ENCODE measurements at regions not wholly inside any gene's neighbourhood (a gene's known extent, or its start where the extent isn't known, plus 50 kb on each side); places are given as distances from the start of the nearest gene placed in this dataset.

- H2AFZ ChIP-seq: no peak overlapping the region
- TF ChIP-seq CTCF (IDR thresholded peaks at IDR 0.05): no peak
- no peaks in the 10 kb centered on the region for H3K36me3 ChIP-seq (ENCODE audit: control insufficient read depth, insufficient read depth, low read length)
- H3K4me1 ChIP-seq: peaks cover 7% of the 10 kb centered on the region
- no peak overlapping the region for H3K27ac ChIP-seq
- no peaks in the 10 kb centered on the region for H3K79me2 ChIP-seq
- no peak overlapping the region for H3K9ac ChIP-seq
- H3K27me3 ChIP-seq (ENCODE audit: control insufficient read depth, insufficient read depth, low read length): no peaks in the 10 kb centered on the region
- no peak overlapping the region for H3K4me3 ChIP-seq (ENCODE audit: low read depth, low read length)
- no peak overlapping the region for H3K4me2 ChIP-seq (ENCODE audit: low read length)
- H3K9me3 ChIP-seq (ENCODE audit: control insufficient read depth, low read length): no peaks in the 10 kb centered on the region
Observed at GRCh38 chr2:175403599-175404221, 222.2 kb upstream of the ATP5MC3 start.

- Histone ChIP-seq H3K36me3 (ENCODE audit: control insufficient read depth, insufficient read depth, low read length) (no peaks in the 10 kb centered on the region), H3K4me3 (ENCODE audit: low read depth, low read length) (no peak overlapping the region), H3K9ac (no peak overlapping the region), H3K4me2 (ENCODE audit: low read length) (no peak overlapping the region), H2AFZ (no peak overlapping the region), H3K4me1 (peaks cover 7% of the 10 kb centered on the region), H3K9me3 (ENCODE audit: control insufficient read depth, low read length) (no peaks in the 10 kb centered on the region), H3K27ac (no peak overlapping the region), H3K79me2 (no peaks in the 10 kb centered on the region), H3K27me3 (ENCODE audit: control insufficient read depth, insufficient read depth, low read length) (no peaks in the 10 kb centered on the region)
- no peak for TF ChIP-seq CTCF (IDR thresholded peaks at IDR 0.05)
Observed at GRCh38 chr2:175402571-175402970, 221.1 kb upstream of the ATP5MC3 start.

GRCh38 chr2:175401956-175402469 lies 220.5 kb upstream of the ATP5MC3 start:
- H2AFZ ChIP-seq: no peak overlapping the region
- no peaks in the 10 kb centered on the region for H3K79me2 ChIP-seq
- no peak overlapping the region for H3K4me3 ChIP-seq (ENCODE audit: low read depth, low read length)
- H3K9ac ChIP-seq: no peak overlapping the region
- TF ChIP-seq CTCF (IDR thresholded peaks at IDR 0.05): no peak
- H3K27me3 ChIP-seq (ENCODE audit: control insufficient read depth, insufficient read depth, low read length): no peaks in the 10 kb centered on the region
- no peak overlapping the region for H3K4me2 ChIP-seq (ENCODE audit: low read length)
- H3K36me3 ChIP-seq (ENCODE audit: control insufficient read depth, insufficient read depth, low read length): no peaks in the 10 kb centered on the region
- no peak overlapping the region for H3K27ac ChIP-seq
- H3K4me1 ChIP-seq: peaks cover 7% of the 10 kb centered on the region
- H3K9me3 ChIP-seq (ENCODE audit: control insufficient read depth, low read length): no peaks in the 10 kb centered on the region

GRCh38 chr2:175400975-175401374 lies 219.5 kb upstream of the ATP5MC3 start:
- Histone ChIP-seq H2AFZ (no peak overlapping the region), H3K9me3 (ENCODE audit: control insufficient read depth, low read length) (no peaks in the 10 kb centered on the region), H3K36me3 (ENCODE audit: control insufficient read depth, insufficient read depth, low read length) (no peaks in the 10 kb centered on the region), H3K4me1 (peaks cover 7% of the 10 kb centered on the region), H3K4me2 (ENCODE audit: low read length) (no peak overlapping the region), H3K27ac (no peak overlapping the region), H3K9ac (no peak overlapping the region), H3K4me3 (ENCODE audit: low read depth, low read length) (no peak overlapping the region), H3K79me2 (no peaks in the 10 kb centered on the region), H3K27me3 (ENCODE audit: control insufficient read depth, insufficient read depth, low read length) (no peaks in the 10 kb centered on the region)
- TF ChIP-seq CTCF (IDR thresholded peaks at IDR 0.05): no peak

GRCh38 chr2:175399326-175399725 lies 217.8 kb upstream of the ATP5MC3 start:
- H3K4me2 ChIP-seq (ENCODE audit: low read length): no peak overlapping the region
- TF ChIP-seq CTCF (IDR thresholded peaks at IDR 0.05): no peak
- peaks cover 7% of the 10 kb centered on the region for H3K4me1 ChIP-seq
- no peak overlapping the region for H3K9ac ChIP-seq
- H3K27ac ChIP-seq: no peak overlapping the region
- H3K9me3 ChIP-seq (ENCODE audit: control insufficient read depth, low read length): no peaks in the 10 kb centered on the region
- no peaks in the 10 kb centered on the region for H3K36me3 ChIP-seq (ENCODE audit: control insufficient read depth, insufficient read depth, low read length)
- no peaks in the 10 kb centered on the region for H3K79me2 ChIP-seq
- H3K4me3 ChIP-seq (ENCODE audit: low read depth, low read length): no peak overlapping the region
- peak overlapping the region; percentile 19 for H2AFZ ChIP-seq
- no peaks in the 10 kb centered on the region for H3K27me3 ChIP-seq (ENCODE audit: control insufficient read depth, insufficient read depth, low read length)

All from parathyroid adenoma (tissue), 2 donors.